GM06990 (cell line): ENCODE measurements at regions not wholly inside any gene's neighbourhood (a gene's known extent, or its start where the extent isn't known, plus 50 kb on each side); places are given as distances from the start of the nearest gene placed in this dataset.

Experiments used
- DNase-seq: peaks from one replicate; pipeline ENCODE4 v3.0.0-alpha.2; 2011; ENCODE audit not compliant: insufficient read length; ENCODE audit errors: extremely low read depth
- H3K27me3 ChIP-seq: replicated peaks from 2 replicates; pipeline ENCODE4 v1.6.0; 2011; ENCODE audit warnings: low read length; ENCODE audit not compliant: control insufficient read depth, insufficient read depth
- H3K36me3 ChIP-seq: 2 replicates; pipeline ENCODE4 v1.5.1; 2011; ENCODE audit warnings: low read length; ENCODE audit not compliant: control insufficient read depth, insufficient read depth
- H3K4me3 ChIP-seq: replicated peaks from 2 replicates; pipeline ENCODE4 v1.5.1; 2011; ENCODE audit warnings: low read depth, mild to moderate bottlenecking, control low read depth, low read length
- TF ChIP-seq, protein P1 (sequence below): IDR thresholded peaks from 2 replicates; pipeline ENCODE4 v1.5.1; 2011; ENCODE audit warnings: low read length, control low read depth, mild to moderate bottlenecking, inconsistent platforms; ENCODE audit not compliant: insufficient read depth, poor library complexity, severe bottlenecking

DNA sequence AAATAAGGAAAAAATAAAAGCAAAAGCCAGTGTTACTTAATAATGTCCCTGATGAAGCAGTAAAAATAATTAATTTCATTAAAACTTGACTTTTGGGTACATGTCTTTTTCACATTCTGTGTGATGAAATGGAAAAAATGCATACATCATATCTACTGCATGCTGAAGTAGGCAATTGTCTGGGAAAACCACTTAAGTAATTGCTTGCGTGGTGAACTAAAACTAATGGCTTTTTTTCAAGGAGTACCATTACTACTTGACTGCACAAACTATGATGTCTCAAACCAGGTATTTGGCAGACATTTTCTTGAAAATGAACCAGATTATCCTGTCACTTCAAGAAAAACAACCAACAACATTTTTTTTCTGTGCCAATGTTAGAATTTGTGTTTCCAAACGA lies 91.3 kb upstream of the AKIRIN2 start:
- no peak for DNase-seq
- H3K4me3 ChIP-seq = no peak overlapping the region
- no peaks in the 10 kb centered on the region for H3K36me3 ChIP-seq
- H3K27me3 ChIP-seq = no peaks in the 10 kb centered on the region
- TF ChIP-seq, protein P1, sequence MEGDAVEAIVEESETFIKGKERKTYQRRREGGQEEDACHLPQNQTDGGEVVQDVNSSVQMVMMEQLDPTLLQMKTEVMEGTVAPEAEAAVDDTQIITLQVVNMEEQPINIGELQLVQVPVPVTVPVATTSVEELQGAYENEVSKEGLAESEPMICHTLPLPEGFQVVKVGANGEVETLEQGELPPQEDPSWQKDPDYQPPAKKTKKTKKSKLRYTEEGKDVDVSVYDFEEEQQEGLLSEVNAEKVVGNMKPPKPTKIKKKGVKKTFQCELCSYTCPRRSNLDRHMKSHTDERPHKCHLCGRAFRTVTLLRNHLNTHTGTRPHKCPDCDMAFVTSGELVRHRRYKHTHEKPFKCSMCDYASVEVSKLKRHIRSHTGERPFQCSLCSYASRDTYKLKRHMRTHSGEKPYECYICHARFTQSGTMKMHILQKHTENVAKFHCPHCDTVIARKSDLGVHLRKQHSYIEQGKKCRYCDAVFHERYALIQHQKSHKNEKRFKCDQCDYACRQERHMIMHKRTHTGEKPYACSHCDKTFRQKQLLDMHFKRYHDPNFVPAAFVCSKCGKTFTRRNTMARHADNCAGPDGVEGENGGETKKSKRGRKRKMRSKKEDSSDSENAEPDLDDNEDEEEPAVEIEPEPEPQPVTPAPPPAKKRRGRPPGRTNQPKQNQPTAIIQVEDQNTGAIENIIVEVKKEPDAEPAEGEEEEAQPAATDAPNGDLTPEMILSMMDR = no peak

DNA sequence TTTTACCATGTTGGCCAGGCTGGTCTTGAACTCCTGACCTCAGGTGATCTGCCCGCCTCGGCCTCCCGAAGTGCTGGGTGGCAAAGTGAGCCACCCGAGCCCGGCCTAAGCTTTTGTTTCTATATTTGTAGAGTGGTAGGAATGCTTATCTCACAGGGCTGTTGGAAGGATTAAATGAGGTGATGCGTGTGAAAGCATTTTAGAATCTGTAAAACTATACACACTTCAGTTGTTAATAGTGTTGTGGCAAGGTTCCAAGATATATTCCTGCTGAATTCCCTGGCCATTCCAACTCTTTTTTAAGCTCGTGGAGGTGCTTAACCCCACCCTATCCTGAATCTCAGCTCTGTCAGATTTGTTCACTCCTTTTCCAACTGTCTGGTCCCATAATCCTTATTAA lies 89.9 kb upstream of the AKIRIN2 start:
- no peak for DNase-seq
- H3K36me3 ChIP-seq = no peaks in the 10 kb centered on the region
- H3K4me3 ChIP-seq = no peak overlapping the region
- no peaks in the 10 kb centered on the region for H3K27me3 ChIP-seq
- TF ChIP-seq, protein P1 = no peak

DNA sequence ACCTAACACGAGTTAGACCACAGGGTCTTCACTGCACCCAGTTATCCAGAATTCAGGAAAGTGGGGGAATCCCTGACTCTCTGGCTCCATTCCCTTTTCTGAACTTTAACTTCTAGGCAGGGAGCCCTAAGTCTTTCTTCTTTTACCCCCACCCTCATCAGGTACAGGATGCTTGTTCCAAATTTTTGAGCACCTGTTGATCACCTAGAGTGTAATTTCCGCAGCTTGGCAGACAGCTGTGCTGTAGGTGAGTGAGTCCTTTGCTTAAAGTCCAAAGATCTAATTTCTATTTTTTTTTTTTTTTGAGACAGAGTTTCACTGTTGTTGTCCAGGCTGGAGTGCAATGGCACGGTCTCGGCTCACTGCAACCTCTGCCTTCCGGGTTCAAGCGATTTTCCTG lies 89.5 kb upstream of the AKIRIN2 start:
- TF ChIP-seq, protein P1 = no peak
- no peak for DNase-seq
- Histone ChIP-seq H3K27me3 (no peaks in the 10 kb centered on the region), H3K4me3 (no peak overlapping the region), H3K36me3 (no peaks in the 10 kb centered on the region)

DNA sequence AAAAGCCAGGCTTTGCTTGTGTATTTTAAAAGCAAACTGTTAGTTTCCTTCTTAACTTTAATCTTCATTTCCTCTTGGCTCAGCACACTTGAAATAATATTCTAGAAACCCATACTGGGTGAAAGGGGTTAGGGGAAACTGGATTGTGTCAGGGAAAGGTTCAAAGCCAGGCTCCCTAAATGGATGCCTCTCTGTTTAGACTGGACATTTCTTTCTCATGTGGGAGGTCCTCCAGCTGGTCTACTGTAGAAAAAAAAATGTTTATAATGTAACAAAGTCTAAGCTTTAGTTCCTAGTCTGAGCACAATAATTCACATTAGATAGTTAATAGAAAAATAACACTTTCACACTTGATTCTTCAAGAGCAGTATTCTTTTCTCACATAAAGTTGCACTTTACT lies 89.0 kb upstream of the AKIRIN2 start:
- TF ChIP-seq, protein P1 = no peak
- H3K27me3 ChIP-seq = no peaks in the 10 kb centered on the region
- H3K4me3 ChIP-seq = no peak overlapping the region
- DNase-seq = no peak
- no peaks in the 10 kb centered on the region for H3K36me3 ChIP-seq

DNA sequence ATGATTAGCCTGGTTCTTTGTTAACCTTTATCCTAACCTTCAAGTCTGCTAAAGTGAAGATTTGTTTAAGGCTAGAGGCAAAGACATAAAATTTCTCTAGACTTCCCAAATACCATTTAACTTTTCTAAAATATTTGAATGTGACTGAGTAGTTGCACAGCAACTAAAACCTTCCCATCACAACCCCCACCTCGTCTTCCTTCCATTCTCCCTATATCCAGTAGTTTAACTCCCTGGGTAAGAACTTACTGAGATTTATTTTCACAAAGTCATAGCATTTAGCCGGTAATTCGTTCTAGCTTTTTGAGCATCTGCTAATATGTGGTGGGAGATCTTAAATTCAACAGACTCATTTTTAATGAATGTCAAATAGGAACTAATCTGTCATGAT lies 87.9 kb upstream of the AKIRIN2 start:
- H3K36me3 ChIP-seq = no peaks in the 10 kb centered on the region
- TF ChIP-seq, protein P1 = no peak
- no peak overlapping the region for H3K4me3 ChIP-seq
- H3K27me3 ChIP-seq = no peaks in the 10 kb centered on the region
- DNase-seq = no peak

DNA sequence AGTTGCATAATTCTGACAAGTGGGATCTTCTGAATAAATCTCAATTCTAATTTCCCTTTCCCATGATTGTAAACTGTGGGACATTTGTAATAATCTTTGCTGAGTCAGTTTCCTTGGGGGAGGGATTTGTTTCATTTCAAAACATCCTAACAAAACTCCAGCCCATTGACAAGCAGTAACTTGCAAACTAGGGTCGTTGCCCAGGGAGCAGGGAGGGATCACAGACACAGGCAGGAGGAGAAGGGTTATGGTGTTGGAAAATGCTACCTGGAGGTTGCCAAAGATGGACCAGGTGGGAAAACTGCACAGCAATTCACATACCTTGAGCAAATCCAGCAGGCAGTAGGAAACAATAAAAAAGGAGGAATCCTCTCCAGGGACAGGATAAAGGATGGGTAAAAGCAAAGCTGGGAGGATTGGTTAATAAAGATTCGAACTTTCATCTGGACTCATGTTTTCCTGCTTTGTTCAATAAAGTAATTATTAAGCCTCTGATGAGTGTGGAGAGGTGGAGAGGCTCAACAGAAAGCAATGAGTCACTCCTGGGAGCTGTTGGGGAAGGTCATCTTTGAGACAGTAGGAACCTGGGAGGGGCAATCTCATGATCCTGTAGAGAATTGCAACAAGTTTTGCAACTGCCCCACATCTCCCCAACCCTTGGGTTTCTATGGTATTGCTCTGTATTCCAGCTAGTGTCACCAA lies 87.3 kb upstream of the AKIRIN2 start:
- DNase-seq = no peak
- Histone ChIP-seq H3K27me3 (no peaks in the 10 kb centered on the region), H3K36me3 (no peaks in the 10 kb centered on the region), H3K4me3 (no peak overlapping the region)
- TF ChIP-seq, protein P1 = no peak
